Uterus (tissue), 2 donors: ENCODE measurements at regions not wholly inside any gene's neighbourhood (a gene's known extent, or its start where the extent isn't known, plus 50 kb on each side); places are given as distances from the start of the nearest gene placed in this dataset.

ENCODE experiments used
- POLR2A ChIP-seq, 2 donors: fragments of 450-650 bp; IDR thresholded peaks; one replicate each; pipeline ENCODE4 v1.6.1; 2016; ENCODE audit warnings: antibody characterized with exemption in 2 of 2, mild to moderate bottlenecking in 1 of 2, moderate library complexity in 1 of 2
- TF ChIP-seq, protein P1 (sequence below), 4 experiments: fragments of 200-600 bp in 2 of 4; fragments of 450-650 bp in 2 of 4; sonication (generic) in 2 of 4; IDR thresholded peaks; one replicate each; pipeline ENCODE4 v1.5.1; 2016 to 2019; ENCODE audit warnings: antibody characterized with exemption in 4 of 4, mild to moderate bottlenecking in 2 of 4, moderate library complexity in 1 of 4

DNA sequence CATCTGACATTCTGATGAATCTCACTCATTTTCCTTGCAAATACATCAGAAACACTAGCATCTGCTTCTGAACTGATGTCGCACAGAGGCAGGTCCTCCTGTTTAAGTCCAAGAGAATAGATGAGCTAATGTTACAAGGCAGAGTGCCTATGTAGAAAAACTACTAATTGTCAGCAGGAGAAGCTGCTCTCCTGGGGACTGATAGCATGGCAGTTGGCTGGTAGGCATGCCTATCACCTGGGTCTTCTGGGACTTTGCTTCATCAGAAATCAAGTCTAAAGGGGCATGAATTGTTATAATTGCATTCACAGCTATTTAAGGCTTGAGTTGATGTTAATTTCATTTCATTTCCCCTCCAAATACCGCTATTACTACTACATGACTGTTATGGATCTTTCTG is 457.2 kb downstream of the RAP2B start:
- TF ChIP-seq, protein P1, sequence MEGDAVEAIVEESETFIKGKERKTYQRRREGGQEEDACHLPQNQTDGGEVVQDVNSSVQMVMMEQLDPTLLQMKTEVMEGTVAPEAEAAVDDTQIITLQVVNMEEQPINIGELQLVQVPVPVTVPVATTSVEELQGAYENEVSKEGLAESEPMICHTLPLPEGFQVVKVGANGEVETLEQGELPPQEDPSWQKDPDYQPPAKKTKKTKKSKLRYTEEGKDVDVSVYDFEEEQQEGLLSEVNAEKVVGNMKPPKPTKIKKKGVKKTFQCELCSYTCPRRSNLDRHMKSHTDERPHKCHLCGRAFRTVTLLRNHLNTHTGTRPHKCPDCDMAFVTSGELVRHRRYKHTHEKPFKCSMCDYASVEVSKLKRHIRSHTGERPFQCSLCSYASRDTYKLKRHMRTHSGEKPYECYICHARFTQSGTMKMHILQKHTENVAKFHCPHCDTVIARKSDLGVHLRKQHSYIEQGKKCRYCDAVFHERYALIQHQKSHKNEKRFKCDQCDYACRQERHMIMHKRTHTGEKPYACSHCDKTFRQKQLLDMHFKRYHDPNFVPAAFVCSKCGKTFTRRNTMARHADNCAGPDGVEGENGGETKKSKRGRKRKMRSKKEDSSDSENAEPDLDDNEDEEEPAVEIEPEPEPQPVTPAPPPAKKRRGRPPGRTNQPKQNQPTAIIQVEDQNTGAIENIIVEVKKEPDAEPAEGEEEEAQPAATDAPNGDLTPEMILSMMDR (IDR thresholded peaks at IDR 0.05), result no peak
- no peak for TF ChIP-seq POLR2A (IDR thresholded peaks at IDR 0.05)
